ENCODE measurements at regions not wholly inside any gene's neighbourhood (a gene's known extent, or its start where the extent isn't known, plus 50 kb on each side); places are given as distances from the start of the nearest gene placed in this dataset.

DNA sequence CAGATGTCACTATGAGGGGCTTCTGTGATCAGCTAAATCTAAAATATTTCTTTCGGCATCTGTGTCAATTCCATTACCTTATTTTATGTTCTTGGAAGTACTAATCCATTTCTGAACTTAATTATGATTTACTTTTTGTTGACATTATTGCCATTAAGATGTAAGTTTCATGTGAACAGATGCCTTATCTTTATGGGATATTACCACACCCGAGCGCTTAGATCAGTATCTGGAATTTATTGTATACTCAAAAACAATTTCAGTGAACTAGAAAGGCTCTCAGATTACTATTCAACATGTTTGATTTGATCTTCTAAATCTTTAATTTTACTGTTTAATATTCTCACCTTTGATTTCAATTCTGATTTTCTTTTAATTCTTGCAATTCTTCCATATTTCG, 567.7 kb upstream of the TLE4 start:
- H3K27ac ChIP-seq (ENCODE audit: low read length, poor library complexity, severe bottlenecking), result no peak overlapping the region
- no peak overlapping the region for H2AFZ ChIP-seq (ENCODE audit: low read depth, low read length)
- 100% methylated on average over 1 of the region's 4 CpGs for WGBS

DNA sequence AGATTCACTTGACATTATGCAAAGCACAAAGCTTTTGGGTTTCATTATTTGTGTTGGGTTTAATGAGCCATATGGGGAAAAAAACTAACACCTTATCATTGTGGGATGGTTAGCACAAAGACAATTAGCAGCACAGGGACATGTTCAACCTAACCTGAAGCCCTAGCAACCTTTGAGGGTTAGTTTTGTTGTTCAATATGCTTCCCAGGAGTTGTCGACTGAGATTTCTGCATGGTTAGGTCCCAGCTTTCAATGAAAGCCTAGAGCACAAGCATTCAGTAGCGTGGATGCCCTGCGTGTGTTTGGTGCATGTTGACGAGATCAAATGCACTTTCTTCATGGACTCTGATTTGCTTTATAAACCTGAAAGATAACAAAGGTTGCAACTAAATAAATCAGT, 565.2 kb upstream of the TLE4 start:
- no peak overlapping the region for H4K8ac ChIP-seq (ENCODE audit: low read length)
- H3K36me3 ChIP-seq (ENCODE audit: control insufficient read depth in 1 of 2, insufficient read depth in 2 of 2, low read depth in 1 of 2, low read length in 2 of 2), result no peaks in the 10 kb centered on the region
- no peak overlapping the region for H3K9ac ChIP-seq (ENCODE audit: low read length)
- 96% methylated on average over 4 of the region's 4 CpGs for WGBS
- no peak overlapping the region for H3K18ac ChIP-seq (ENCODE audit: low read depth in 1 of 2, low read length in 2 of 2)
- H3K23ac ChIP-seq (ENCODE audit: low read length in 2 of 2), result no peak overlapping the region
- H2BK5ac ChIP-seq (ENCODE audit: low read depth, low read length, poor library complexity, severe bottlenecking), result no peak overlapping the region
- no peak overlapping the region for H2AK5ac ChIP-seq (ENCODE audit: low read length, severe bottlenecking)
- H3K9me3 ChIP-seq (ENCODE audit: control insufficient read depth, low read length), result no peaks in the 10 kb centered on the region
- no peak overlapping the region for H2AFZ ChIP-seq (ENCODE audit: low read depth, low read length)
- no peak overlapping the region for H3K4me3 ChIP-seq (ENCODE audit: insufficient read depth in 1 of 2, low read depth in 1 of 2, low read length in 2 of 2)
- no peak overlapping the region for H2BK12ac ChIP-seq (ENCODE audit: low read length in 2 of 2)
- H3K79me1 ChIP-seq (replicated peaks; ENCODE audit: low read length, poor library complexity, severe bottlenecking), result no peaks in the 10 kb centered on the region
- H3K27me3 ChIP-seq (ENCODE audit: control insufficient read depth in 1 of 2, insufficient read depth in 1 of 2, low read length in 2 of 2), result no peaks in the 10 kb centered on the region
- no peak overlapping the region for H4K91ac ChIP-seq (ENCODE audit: low read length)
- DNase-seq, result no peak
- no peak overlapping the region for H2BK120ac ChIP-seq (ENCODE audit: low read depth, low read length)
- no peak overlapping the region for H2BK15ac ChIP-seq (ENCODE audit: low read depth, poor library complexity, severe bottlenecking)
- no peaks in the 10 kb centered on the region for H3K4me1 ChIP-seq (ENCODE audit: control insufficient read depth, insufficient read depth, low read depth, low read length)
- no peak overlapping the region for H3K27ac ChIP-seq (ENCODE audit: low read length, poor library complexity, severe bottlenecking)
- H3K14ac ChIP-seq (ENCODE audit: low read length in 2 of 2), result no peak overlapping the region
- no peak overlapping the region for H3K4ac ChIP-seq (ENCODE audit: low read depth in 1 of 2, low read length in 2 of 2)
- no peak overlapping the region for H3K4me2 ChIP-seq (ENCODE audit: low read length, poor library complexity, severe bottlenecking)

More for the DNA sequence above, 567.7 kb upstream of the TLE4 start:
- Histone ChIP-seq H4K91ac (ENCODE audit: low read length) (no peak overlapping the region), H3K36me3 (ENCODE audit: control insufficient read depth in 1 of 2, insufficient read depth in 2 of 2, low read depth in 1 of 2, low read length in 2 of 2) (no peaks in the 10 kb centered on the region), H3K14ac (ENCODE audit: low read length in 2 of 2) (no peak overlapping the region), H2BK15ac (ENCODE audit: low read depth, poor library complexity, severe bottlenecking) (no peak overlapping the region), H2BK12ac (ENCODE audit: low read length in 2 of 2) (no peak overlapping the region), H3K27me3 (ENCODE audit: control insufficient read depth in 1 of 2, insufficient read depth in 1 of 2, low read length in 2 of 2) (no peaks in the 10 kb centered on the region), H3K4me3 (ENCODE audit: insufficient read depth in 1 of 2, low read depth in 1 of 2, low read length in 2 of 2) (no peak overlapping the region), H3K23ac (ENCODE audit: low read length in 2 of 2) (no peak overlapping the region), H2AK5ac (ENCODE audit: low read length, severe bottlenecking) (no peak overlapping the region), H3K9me3 (ENCODE audit: control insufficient read depth, low read length) (no peaks in the 10 kb centered on the region), H3K4ac (ENCODE audit: low read depth in 1 of 2, low read length in 2 of 2) (no peak overlapping the region), H3K4me2 (ENCODE audit: low read length, poor library complexity, severe bottlenecking) (no peak overlapping the region), H3K9ac (ENCODE audit: low read length) (no peak overlapping the region), H3K79me1 (replicated peaks; ENCODE audit: low read length, poor library complexity, severe bottlenecking) (no peaks in the 10 kb centered on the region), H2BK5ac (ENCODE audit: low read depth, low read length, poor library complexity, severe bottlenecking) (no peak overlapping the region), H3K18ac (ENCODE audit: low read depth in 1 of 2, low read length in 2 of 2) (no peak overlapping the region), H4K8ac (ENCODE audit: low read length) (no peak overlapping the region), H2BK120ac (ENCODE audit: low read depth, low read length) (no peak overlapping the region), H3K4me1 (ENCODE audit: control insufficient read depth, insufficient read depth, low read depth, low read length) (no peaks in the 10 kb centered on the region)
- no peak for DNase-seq

DNA sequence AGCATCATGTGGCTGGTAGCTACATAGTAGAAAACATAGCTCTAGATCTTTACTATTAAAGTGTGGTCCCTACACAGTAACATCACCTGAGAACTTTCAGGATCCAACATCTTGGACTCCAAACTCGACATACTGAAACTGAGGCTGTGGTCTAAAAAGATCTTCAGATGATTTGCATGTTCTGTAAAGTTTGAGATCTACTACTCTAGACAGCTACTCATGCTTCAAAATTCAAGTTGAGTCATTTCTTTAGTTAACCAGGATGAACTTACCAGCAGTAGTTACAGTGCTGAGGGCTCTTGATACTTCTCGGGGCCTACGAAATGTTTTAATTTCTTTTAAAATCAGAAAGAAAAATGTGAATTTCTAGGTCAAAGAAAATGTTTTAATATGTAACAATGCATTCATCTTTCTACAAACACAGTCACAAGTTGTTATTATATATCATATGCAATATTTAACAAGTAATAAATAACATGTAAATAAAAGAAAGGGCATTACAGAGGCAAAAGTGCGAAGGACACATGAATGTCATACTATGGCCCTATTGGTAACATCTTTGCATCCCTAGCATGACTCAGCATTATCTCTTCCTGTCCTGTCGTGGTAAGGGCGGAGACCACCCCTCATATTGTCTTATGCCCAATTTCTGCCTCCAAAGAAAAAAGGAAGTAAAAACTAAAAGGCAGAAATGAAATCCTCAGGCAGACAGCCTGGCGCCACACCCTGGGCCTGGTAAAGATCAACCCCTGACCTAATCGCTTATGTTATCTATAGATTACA, 563.9 kb upstream of the TLE4 start:
- Histone ChIP-seq H2BK120ac (ENCODE audit: low read depth, low read length) (no peak overlapping the region), H3K27ac (ENCODE audit: low read length, poor library complexity, severe bottlenecking) (no peak overlapping the region), H3K23ac (ENCODE audit: low read length in 2 of 2) (no peak overlapping the region), H3K36me3 (ENCODE audit: control insufficient read depth in 1 of 2, insufficient read depth in 2 of 2, low read depth in 1 of 2, low read length in 2 of 2) (no peaks in the 10 kb centered on the region), H4K8ac (ENCODE audit: low read length) (no peak overlapping the region), H3K14ac (ENCODE audit: low read length in 2 of 2) (no peak overlapping the region), H2BK5ac (ENCODE audit: low read depth, low read length, poor library complexity, severe bottlenecking) (no peak overlapping the region), H2AK5ac (ENCODE audit: low read length, severe bottlenecking) (no peak overlapping the region), H2AFZ (ENCODE audit: low read depth, low read length) (no peak overlapping the region), H3K18ac (ENCODE audit: low read depth in 1 of 2, low read length in 2 of 2) (no peak overlapping the region), H3K9ac (ENCODE audit: low read length) (no peak overlapping the region), H3K27me3 (ENCODE audit: control insufficient read depth in 1 of 2, insufficient read depth in 1 of 2, low read length in 2 of 2) (no peaks in the 10 kb centered on the region), H3K9me3 (ENCODE audit: control insufficient read depth, low read length) (no peaks in the 10 kb centered on the region), H3K79me1 (replicated peaks; ENCODE audit: low read length, poor library complexity, severe bottlenecking) (no peaks in the 10 kb centered on the region), H2BK15ac (ENCODE audit: low read depth, poor library complexity, severe bottlenecking) (no peak overlapping the region), H3K4me2 (ENCODE audit: low read length, poor library complexity, severe bottlenecking) (no peak overlapping the region), H4K91ac (ENCODE audit: low read length) (no peak overlapping the region), H3K4ac (ENCODE audit: low read depth in 1 of 2, low read length in 2 of 2) (no peak overlapping the region), H3K4me1 (ENCODE audit: control insufficient read depth, insufficient read depth, low read depth, low read length) (no peaks in the 10 kb centered on the region), H3K4me3 (ENCODE audit: insufficient read depth in 1 of 2, low read depth in 1 of 2, low read length in 2 of 2) (no peak overlapping the region), H2BK12ac (ENCODE audit: low read length in 2 of 2) (no peak overlapping the region)
- WGBS, result 87% methylated on average over 6 of the region's 8 CpGs
- DNase-seq, result no peak

DNA sequence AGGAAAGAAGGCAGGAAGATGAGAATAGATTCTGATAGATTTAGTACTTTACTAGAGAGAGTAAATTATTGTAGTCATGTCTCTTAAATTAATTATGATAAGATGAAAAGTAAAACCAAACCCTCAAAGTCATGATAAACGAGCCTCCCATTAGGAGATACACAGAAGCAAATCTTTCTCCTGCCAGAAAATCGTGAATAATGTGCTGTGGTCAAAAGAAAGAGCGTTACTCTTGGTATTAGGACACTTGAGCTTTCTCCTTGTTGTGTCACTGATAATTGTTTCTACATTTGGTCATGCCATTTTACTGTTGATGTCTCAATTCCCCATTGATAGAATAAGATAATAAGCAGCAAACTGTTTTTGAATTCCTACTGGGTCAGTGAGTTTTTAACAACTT, 562.8 kb upstream of the TLE4 start:
- Histone ChIP-seq H3K4me2 (ENCODE audit: low read length, poor library complexity, severe bottlenecking) (no peak overlapping the region), H3K14ac (ENCODE audit: low read length in 2 of 2) (no peak overlapping the region), H3K79me1 (replicated peaks; ENCODE audit: low read length, poor library complexity, severe bottlenecking) (no peaks in the 10 kb centered on the region), H3K27me3 (ENCODE audit: control insufficient read depth in 1 of 2, insufficient read depth in 1 of 2, low read length in 2 of 2) (no peaks in the 10 kb centered on the region), H2AK5ac (ENCODE audit: low read length, severe bottlenecking) (no peak overlapping the region), H3K4me3 (ENCODE audit: insufficient read depth in 1 of 2, low read depth in 1 of 2, low read length in 2 of 2) (no peak overlapping the region), H3K9me3 (ENCODE audit: control insufficient read depth, low read length) (no peaks in the 10 kb centered on the region), H3K23ac (ENCODE audit: low read length in 2 of 2) (no peak overlapping the region), H2BK15ac (ENCODE audit: low read depth, poor library complexity, severe bottlenecking) (no peak overlapping the region), H3K9ac (ENCODE audit: low read length) (no peak overlapping the region), H2BK12ac (ENCODE audit: low read length in 2 of 2) (no peak overlapping the region), H3K4ac (ENCODE audit: low read depth in 1 of 2, low read length in 2 of 2) (no peak overlapping the region), H2AFZ (ENCODE audit: low read depth, low read length) (no peak overlapping the region), H4K91ac (ENCODE audit: low read length) (no peak overlapping the region), H2BK120ac (ENCODE audit: low read depth, low read length) (no peak overlapping the region), H2BK5ac (ENCODE audit: low read depth, low read length, poor library complexity, severe bottlenecking) (no peak overlapping the region), H3K27ac (ENCODE audit: low read length, poor library complexity, severe bottlenecking) (no peak overlapping the region), H3K36me3 (ENCODE audit: control insufficient read depth in 1 of 2, insufficient read depth in 2 of 2, low read depth in 1 of 2, low read length in 2 of 2) (no peaks in the 10 kb centered on the region), H4K8ac (ENCODE audit: low read length) (no peak overlapping the region), H3K4me1 (ENCODE audit: control insufficient read depth, insufficient read depth, low read depth, low read length) (no peaks in the 10 kb centered on the region), H3K18ac (ENCODE audit: low read depth in 1 of 2, low read length in 2 of 2) (no peak overlapping the region)
- WGBS, result 80% methylated on average over 1 of the region's 3 CpGs
- no peak for DNase-seq
